LHCN-M2 (cell line): ENCODE measurements at regions not wholly inside any gene's neighbourhood (a gene's known extent, or its start where the extent isn't known, plus 50 kb on each side); places are given as distances from the start of the nearest gene placed in this dataset.
"Not testable (repeated sequence)": the region's sequence is repeated elsewhere in the genome, so short reads cannot be mapped to it uniquely, and the experiment has no call there.

Experiments used
- DNase-seq: peaks from one replicate; pipeline ENCODE4 v3.0.0-alpha.2; 2012; ENCODE audit warnings: low read depth

- not testable (repeated sequence) for DNase-seq
Observed at GRCh38 chr15:26186138-26186537, 323.0 kb upstream of the ATP10A start.

GRCh38 chr15:26182441-26182840 lies 319.3 kb upstream of the ATP10A start:
- no peak for DNase-seq

GRCh38 chr15:26179906-26180305 lies 316.8 kb upstream of the ATP10A start:
- DNase-seq = no peak

- DNase-seq = no peak
Observed at GRCh38 chr15:26178640-26179220, 315.6 kb upstream of the ATP10A start.

- no peak for DNase-seq
Observed at GRCh38 chr15:26177816-26178215, 314.7 kb upstream of the ATP10A start.

- no peak for DNase-seq
Observed at GRCh38 chr15:26176831-26177230, 313.7 kb upstream of the ATP10A start.

GRCh38 chr15:26171266-26171665 lies 308.1 kb upstream of the ATP10A start:
- DNase-seq = no peak

- DNase-seq = no peak
Observed at GRCh38 chr15:26166429-26166828, 303.3 kb upstream of the ATP10A start.

- no peak for DNase-seq
Observed at GRCh38 chr15:26165546-26165945, 302.4 kb upstream of the ATP10A start.

- DNase-seq = no peak
Observed at GRCh38 chr15:26160343-26160742, 297.2 kb upstream of the ATP10A start.

GRCh38 chr15:26158176-26158575 lies 295.0 kb upstream of the ATP10A start:
- DNase-seq = no peak

GRCh38 chr15:26157081-26157480 lies 294.0 kb upstream of the ATP10A start:
- DNase-seq = no peak

GRCh38 chr15:26156051-26156450 lies 292.9 kb upstream of the ATP10A start:
- no peak for DNase-seq

- no peak for DNase-seq
Observed at GRCh38 chr15:26148156-26148860, 285.2 kb upstream of the ATP10A start.

- DNase-seq = no peak
Observed at GRCh38 chr15:26146202-26146601, 283.1 kb upstream of the ATP10A start.

GRCh38 chr15:26145796-26146195 lies 282.7 kb upstream of the ATP10A start:
- no peak for DNase-seq

GRCh38 chr15:26144836-26145235 lies 281.7 kb upstream of the ATP10A start:
- no peak for DNase-seq

GRCh38 chr15:26143221-26143620 lies 280.1 kb upstream of the ATP10A start:
- no peak for DNase-seq

GRCh38 chr15:26134812-26135211 lies 271.7 kb upstream of the ATP10A start:
- DNase-seq = no peak

- DNase-seq = no peak
Observed at GRCh38 chr15:26134152-26134551, 271.0 kb upstream of the ATP10A start.

- DNase-seq = no peak
Observed at GRCh38 chr15:26132811-26133210, 269.7 kb upstream of the ATP10A start.

- DNase-seq = no peak
Observed at GRCh38 chr15:26129852-26130251, 266.7 kb upstream of the ATP10A start.

- no peak for DNase-seq
Observed at GRCh38 chr15:26128611-26129140, 265.5 kb upstream of the ATP10A start.
